Jurkat, Clone E6-1 (cell line): ENCODE measurements at regions not wholly inside any gene's neighbourhood (a gene's known extent, or its start where the extent isn't known, plus 50 kb on each side); places are given as distances from the start of the nearest gene placed in this dataset.
"Not testable (repeated sequence)": the region's sequence is repeated elsewhere in the genome, so short reads cannot be mapped to it uniquely, and the experiment has no call there.

ENCODE experiments used
- DNase-seq: peaks from one replicate; pipeline ENCODE4 v3.0.0-alpha.2; 2011; ENCODE audit warnings: low read depth, low spot score
- H3K4me3 ChIP-seq: 2 replicates; pipeline ENCODE4 v1.5.1; 2011; ENCODE audit warnings: mild to moderate bottlenecking, low read length, control low read depth, moderate library complexity

DNA sequence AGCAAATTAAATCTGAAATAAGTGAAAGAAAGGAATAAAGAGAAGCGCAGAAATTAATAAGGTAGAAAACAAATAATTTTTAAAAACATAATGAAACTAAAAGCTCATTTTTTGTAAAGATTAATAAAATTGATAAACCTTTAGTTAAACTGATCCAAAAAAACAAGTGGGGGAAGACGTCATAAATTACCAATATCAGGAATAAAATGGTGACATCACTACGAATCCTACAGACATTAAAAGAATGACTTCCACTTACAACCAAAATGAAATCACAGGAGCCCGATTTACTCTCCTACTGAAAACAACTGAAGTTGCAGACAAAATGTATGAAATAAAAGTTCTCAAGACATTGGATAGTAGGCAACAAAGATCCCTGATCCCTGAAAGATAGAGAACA is 68.1 kb upstream of the IFFO2 start:
- no peak for DNase-seq
- H3K4me3 ChIP-seq: no peak overlapping the region

DNA sequence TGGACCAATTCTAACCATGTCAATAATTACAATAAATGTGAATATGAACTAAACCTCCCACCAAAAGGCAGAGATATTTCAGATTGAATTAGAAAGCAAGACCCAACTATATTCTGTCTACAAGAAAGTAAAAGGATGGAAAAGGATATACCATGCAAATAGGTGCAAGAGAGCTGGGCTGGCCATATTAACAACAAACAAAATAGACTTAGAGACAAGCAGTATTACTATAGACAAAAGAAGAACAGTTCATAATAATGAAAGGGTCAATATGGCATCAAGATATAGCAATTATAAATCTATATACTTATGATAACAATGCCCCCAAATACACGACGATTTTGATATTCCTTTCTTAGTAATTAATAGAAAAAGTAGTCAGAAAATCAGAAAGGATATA is 67.3 kb upstream of the IFFO2 start:
- no peak for DNase-seq
- no peak overlapping the region for H3K4me3 ChIP-seq

DNA sequence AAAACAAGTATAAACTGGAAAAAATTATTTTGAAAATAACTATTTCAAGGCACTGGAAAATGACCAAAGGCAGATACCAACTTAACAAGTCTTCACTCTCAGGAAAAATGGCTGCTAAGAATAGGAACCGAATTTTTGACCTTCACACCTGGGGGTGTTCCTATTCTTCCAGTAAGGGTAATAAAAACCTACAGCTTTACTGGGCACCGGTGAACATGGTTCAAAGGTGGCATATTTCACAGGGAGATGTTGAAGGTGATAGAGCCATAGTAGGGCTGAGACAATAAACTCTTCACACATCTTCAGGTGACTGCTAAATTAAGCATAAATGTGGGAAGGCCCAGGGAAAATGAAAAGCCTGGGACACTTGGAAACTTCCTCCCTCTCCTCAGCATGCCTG is 65.4 kb upstream of the IFFO2 start:
- DNase-seq: no peak
- H3K4me3 ChIP-seq: no peak overlapping the region

GRCh38 chr1:19019288-19019687 is 62.8 kb upstream of the IFFO2 start:
- not testable (repeated sequence) for DNase-seq

DNA sequence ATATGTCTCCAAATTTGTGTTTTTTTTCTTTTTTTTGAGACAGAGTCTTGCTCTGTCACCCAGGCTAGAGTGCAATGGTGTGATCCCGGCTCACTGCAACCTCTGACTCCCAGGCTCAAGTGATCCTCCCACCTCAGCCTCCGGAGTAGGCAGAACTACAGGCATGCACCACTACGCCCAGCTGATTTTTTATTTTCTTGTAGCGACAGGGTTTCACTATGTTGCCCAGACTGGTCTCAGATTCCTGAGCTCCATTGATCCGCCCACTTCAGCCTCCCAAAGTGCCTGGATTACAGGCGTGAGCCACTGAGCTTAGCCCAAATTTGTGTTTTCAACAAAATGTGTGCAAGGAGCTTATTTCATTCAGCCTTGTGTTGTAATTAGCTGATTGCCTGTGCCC is 59.0 kb upstream of the IFFO2 start:
- no peak for DNase-seq
- H3K4me3 ChIP-seq: no peak overlapping the region

More at GRCh38 chr1:19019288-19019687, 62.8 kb upstream of the IFFO2 start:
- H3K4me3 ChIP-seq: not testable (repeated sequence)

GRCh38 chr1:19014765-19015164 is 58.3 kb upstream of the IFFO2 start:
- DNase-seq: no peak
- H3K4me3 ChIP-seq: no peak overlapping the region

- no peak overlapping the region for H3K4me3 ChIP-seq
- DNase-seq: no peak
These were observed 57.5 kb upstream of the IFFO2 start for GRCh38 chr1:19013826-19014548.

DNA sequence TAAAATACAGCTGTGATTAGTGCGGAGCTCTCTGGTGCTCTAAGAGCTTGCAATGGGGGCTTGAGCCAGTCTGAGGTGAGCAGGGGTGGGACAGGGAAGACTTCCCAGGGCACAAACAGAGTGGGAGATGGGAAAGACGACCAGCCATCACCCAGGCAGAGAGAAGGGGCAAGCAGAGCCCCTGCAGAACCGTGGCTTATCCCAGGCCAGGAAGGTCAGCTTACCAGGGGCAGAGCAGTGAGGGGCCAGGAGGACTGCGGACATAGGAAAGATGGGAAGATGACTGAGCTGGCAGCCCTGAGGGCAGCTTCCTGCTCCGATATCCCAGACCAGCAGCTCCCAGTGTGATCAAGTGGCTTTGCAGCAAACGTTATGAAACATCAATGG is 55.4 kb upstream of the IFFO2 start:
- DNase-seq: no peak
- H3K4me3 ChIP-seq: no peak overlapping the region

DNA sequence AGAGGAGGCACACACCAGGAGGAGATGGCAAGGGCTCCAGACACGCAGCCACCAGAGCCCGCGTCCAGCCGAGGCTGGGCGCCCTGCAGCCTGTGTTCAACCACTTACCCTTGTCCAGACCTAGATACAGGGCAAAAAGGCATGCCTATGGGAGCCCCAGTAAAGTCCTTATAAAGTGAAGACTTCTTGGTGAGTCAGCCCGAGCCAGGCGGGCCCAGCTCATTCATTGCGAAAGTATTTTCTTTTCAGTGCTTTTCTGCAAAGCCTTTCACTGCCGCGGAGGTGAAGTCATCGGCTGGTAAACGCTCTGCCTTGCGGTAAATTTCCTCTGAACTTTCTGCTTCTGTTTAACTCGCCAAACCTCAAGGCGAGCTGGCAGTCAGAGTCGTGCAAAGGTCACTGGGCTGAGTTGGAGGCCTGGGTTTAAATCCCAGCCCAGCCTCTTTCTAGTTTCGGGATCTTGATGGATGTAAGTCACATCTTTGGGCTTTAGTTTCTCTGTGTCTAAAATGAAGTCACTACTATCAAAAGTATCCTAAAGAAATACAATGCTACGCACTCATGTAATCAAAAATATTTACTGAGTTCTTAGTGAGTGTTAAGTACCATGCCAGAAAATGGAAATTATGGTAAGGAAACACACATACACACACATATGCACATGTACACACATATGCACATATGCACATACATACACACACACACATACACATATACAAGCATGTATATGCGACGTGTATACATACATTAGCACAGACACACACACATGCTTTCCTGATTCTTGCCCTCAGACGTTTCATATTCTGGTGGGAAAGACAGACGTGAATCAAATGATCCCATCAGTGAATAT is 54.7 kb upstream of the IFFO2 start:
- DNase-seq: peak; percentile 44
- H3K4me3 ChIP-seq: no peak overlapping the region

- no peak overlapping the region for H3K4me3 ChIP-seq
- DNase-seq: no peak
These were observed 54.0 kb upstream of the IFFO2 start for GRCh38 chr1:19010503-19010902.

GRCh38 chr1:19009882-19010321 is 53.4 kb upstream of the IFFO2 start:
- no peak for DNase-seq
- no peak overlapping the region for H3K4me3 ChIP-seq

- no peak for DNase-seq
- H3K4me3 ChIP-seq: no peak overlapping the region
These were observed 52.8 kb upstream of the IFFO2 start for GRCh38 chr1:19009126-19009881.

GRCh38 chr1:19007491-19008441 is 51.3 kb upstream of the IFFO2 start:
- no peak for DNase-seq
- no peak overlapping the region for H3K4me3 ChIP-seq

- no peak for DNase-seq
These were observed 50.4 kb upstream of the IFFO2 start for GRCh38 chr1:19006837-19007271.

More at GRCh38 chr1:19006837-19007271, 50.4 kb upstream of the IFFO2 start:
- no peak overlapping the region for H3K4me3 ChIP-seq
